Upper lobe of left lung (tissue), 4 donors: ENCODE measurements at regions not wholly inside any gene's neighbourhood (a gene's known extent, or its start where the extent isn't known, plus 50 kb on each side); places are given as distances from the start of the nearest gene placed in this dataset.

Experiments
- CTCF ChIP-seq, 6 experiments: fragments of 450-650 bp in 4 of 6; fragments of 200-600 bp in 2 of 6; sonication (generic) in 2 of 6; IDR thresholded peaks; one replicate each; pipeline ENCODE4 v1.5.1; 2016 to 2019; ENCODE audit warnings: antibody characterized with exemption in 6 of 6
- EP300 ChIP-seq, 4 donors: sonication (generic); formaldehyde crosslinking; IDR thresholded peaks; one replicate each; pipeline ENCODE4 v1.5.1; 2017; ENCODE audit warnings: antibody characterized with exemption in 4 of 4, control low read depth in 2 of 4
- POLR2A ChIP-seq, 4 donors: fragments of 450-650 bp; IDR thresholded peaks; one replicate each; pipeline ENCODE4 v1.5.1; 2016 to 2017; ENCODE audit warnings: antibody characterized with exemption in 4 of 4, mild to moderate bottlenecking in 2 of 4
- POLR2AphosphoS5 ChIP-seq, 2 donors: sonication (generic); formaldehyde crosslinking; IDR thresholded peaks; one replicate each; pipeline ENCODE4 v1.5.1; 2017; ENCODE audit warnings: antibody characterized with exemption in 2 of 2

DNA sequence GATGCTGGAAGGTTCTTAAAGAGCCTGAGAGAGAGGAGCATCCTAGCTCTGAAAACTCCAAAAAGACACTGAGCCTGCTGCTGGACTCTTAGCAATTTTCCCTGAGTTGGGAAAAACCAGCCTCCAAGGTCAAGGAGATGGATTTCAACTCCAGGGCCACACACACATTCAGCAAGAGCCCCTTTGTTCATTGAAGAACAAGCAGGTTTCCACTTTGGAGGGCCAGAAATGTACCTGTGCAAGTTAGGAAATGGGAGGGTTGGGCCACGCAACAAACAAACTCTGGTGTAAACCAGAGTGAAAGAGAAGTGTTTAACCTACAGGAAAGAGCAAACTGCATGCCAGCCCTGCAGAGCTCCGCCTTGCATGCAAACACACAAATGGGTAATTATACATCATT lies 264.8 kb upstream of the RPL38 start:
- no peak for TF ChIP-seq CTCF (IDR thresholded peaks at IDR 0.05)
- no peak for TF ChIP-seq POLR2AphosphoS5 (IDR thresholded peaks at IDR 0.05)
- no peak for TF ChIP-seq POLR2A (IDR thresholded peaks at IDR 0.05)
- no peak for TF ChIP-seq EP300 (IDR thresholded peaks at IDR 0.05)
